IMR-90 (cell line): ENCODE measurements at regions not wholly inside any gene's neighbourhood (a gene's known extent, or its start where the extent isn't known, plus 50 kb on each side); places are given as distances from the start of the nearest gene placed in this dataset.

Experiments
- ATAC-seq: fragments of 200-7000 bp; cut with Tn5 transposase; 2 replicates; pipeline ENCODE4 v1.9.1; 2020; ENCODE audit warnings: low read depth, mild to moderate bottlenecking, moderate library complexity
- BruUV-seq: library from RNA; stranded (reverse); fragments of 400-500 nt; replicated peaks from 2 replicates; lab custom pipeline; 2021; lab: Mats Ljungman, UMichigan
- CTCF ChIA-PET: fragments of 300-600 bp; formaldehyde crosslinking; extraction: SDS; loops from one replicate; lab custom pipeline; 2021; ENCODE audit warnings: antibody characterized with exemption; lab: Yijun Ruan, JAX
- POLR2A ChIA-PET: fragments of 300-600 bp; sonication (Branson Sonifier 250); formaldehyde crosslinking; loops from one replicate; lab custom pipeline; 2022; ENCODE audit warnings: antibody characterized with exemption; ENCODE audit not compliant: unreplicated experiment; lab: Charles Lee
- DNase-seq: peaks from one replicate; pipeline ENCODE4 v3.0.0; 2013
- H2AFZ ChIP-seq: replicated peaks from 2 replicates; pipeline ENCODE3; 2013; ENCODE audit warnings: low read length, mild to moderate bottlenecking; ENCODE audit not compliant: poor library complexity
- H2AK5ac ChIP-seq: 2 replicates; pipeline ENCODE4 v1.6.1; 2013; ENCODE audit warnings: low read depth, low read length, inconsistent platforms
- H2AK9ac ChIP-seq: replicated peaks from 2 replicates; pipeline ENCODE3; 2013; ENCODE audit warnings: mild to moderate bottlenecking, low read depth, low read length, moderate library complexity; ENCODE audit not compliant: poor library complexity
- H2BK120ac ChIP-seq: 2 replicates; pipeline ENCODE4 v1.6.1; 2013; ENCODE audit warnings: low read depth, low read length, inconsistent platforms
- H2BK15ac ChIP-seq: 3 replicates; pipeline ENCODE4 v1.6.1; 2013; ENCODE audit warnings: low read depth, low read length, inconsistent platforms
- H2BK20ac ChIP-seq: 2 replicates; pipeline ENCODE4 v1.6.1; 2013; ENCODE audit warnings: low read depth, mild to moderate bottlenecking, inconsistent platforms, low read length, moderate library complexity
- H2BK5ac ChIP-seq: 2 replicates; pipeline ENCODE4 v1.6.1; 2013; ENCODE audit warnings: mild to moderate bottlenecking, low read depth, low read length, inconsistent platforms; ENCODE audit not compliant: poor library complexity, severe bottlenecking
- H3K14ac ChIP-seq: replicated peaks from 2 replicates; pipeline ENCODE4 v1.6.1; 2013; ENCODE audit warnings: low read depth, low read length, inconsistent platforms
- H3K18ac ChIP-seq: 2 replicates; pipeline ENCODE4 v1.6.1; 2013; ENCODE audit warnings: low read depth, low read length, control low read depth
- H3K23ac ChIP-seq: 2 replicates; pipeline ENCODE4 v1.6.1; 2013; ENCODE audit warnings: low read depth, low read length, inconsistent platforms
- H3K27ac ChIP-seq: 2 replicates; pipeline ENCODE4 v1.5.1; 2013; ENCODE audit warnings: mild to moderate bottlenecking, control low read depth, low read length; ENCODE audit not compliant: insufficient read depth
- H3K27me3 ChIP-seq: 2 replicates; pipeline ENCODE4 v1.6.1; 2013; ENCODE audit warnings: low read length; ENCODE audit not compliant: control insufficient read depth, insufficient read depth
- H3K36me3 ChIP-seq: 2 replicates; pipeline ENCODE4 v1.6.1; 2013; ENCODE audit warnings: low read length, mixed read lengths; ENCODE audit not compliant: control insufficient read depth, insufficient read depth
- H3K4ac ChIP-seq: 2 replicates; pipeline ENCODE4 v1.6.1; 2013; ENCODE audit warnings: low read depth, low read length, inconsistent platforms
- H3K4me1 ChIP-seq: 2 replicates; pipeline ENCODE4 v1.6.1; 2013; ENCODE audit warnings: low read length, mixed read lengths; ENCODE audit not compliant: control insufficient read depth, insufficient read depth
- H3K4me2 ChIP-seq: 2 replicates; pipeline ENCODE4 v1.6.1; 2013; ENCODE audit warnings: low read depth, mild to moderate bottlenecking, control low read depth, low read length, moderate library complexity
- H3K4me3 ChIP-seq: 2 replicates; pipeline ENCODE4 v1.5.1; 2013; ENCODE audit warnings: low read depth, mild to moderate bottlenecking, control low read depth, low read length, moderate library complexity; ENCODE audit not compliant: insufficient read depth
- H3K56ac ChIP-seq: 2 replicates; pipeline ENCODE4 v1.6.1; 2013; ENCODE audit warnings: low read length, inconsistent platforms; ENCODE audit not compliant: insufficient read depth; ENCODE audit errors: extremely low read depth
- H3K79me1 ChIP-seq, 2 experiments: 2 replicates each; pipeline ENCODE4 v1.6.1; 2013; ENCODE audit warnings: low read length in 2 of 2, inconsistent platforms in 1 of 2, low read depth in 1 of 2
- H3K9ac ChIP-seq: 2 replicates; pipeline ENCODE4 v1.6.1; 2013; ENCODE audit warnings: low read depth, low read length, control low read depth
- H3K9me1 ChIP-seq: 2 replicates; pipeline ENCODE4 v1.6.1; 2013; ENCODE audit warnings: low read length, inconsistent platforms; ENCODE audit not compliant: insufficient read depth
- H3K9me3 ChIP-seq: 2 replicates; pipeline ENCODE4 v1.6.1; 2013; ENCODE audit warnings: low read length; ENCODE audit not compliant: control insufficient read depth, insufficient read depth
- H4K20me1 ChIP-seq: 2 replicates; pipeline ENCODE4 v1.6.1; 2013; ENCODE audit warnings: low read length, inconsistent platforms; ENCODE audit not compliant: insufficient read depth
- H4K5ac ChIP-seq: 2 replicates; pipeline ENCODE4 v1.6.1; 2013; ENCODE audit warnings: mild to moderate bottlenecking, low read depth, low read length, control low read depth
- H4K8ac ChIP-seq, 2 experiments: 2 replicates each; pipeline ENCODE4 v1.6.1; 2013; ENCODE audit warnings: low read depth in 2 of 2, low read length in 2 of 2, control low read depth in 1 of 2, inconsistent platforms in 1 of 2
- H4K91ac ChIP-seq: 2 replicates; pipeline ENCODE4 v1.6.1; 2013; ENCODE audit warnings: low read depth, low read length, inconsistent platforms; ENCODE audit not compliant: insufficient read depth
- MAZ ChIP-seq: IDR thresholded peaks from 2 replicates; pipeline ENCODE4 v1.6.1; 2012; ENCODE audit warnings: low read depth, mild to moderate bottlenecking, low read length, improper control_type of control experiment, moderate library complexity, borderline replicate concordance
- SMC3 ChIP-seq: fragments of 150-350 bp; IDR thresholded peaks from 2 replicates; pipeline ENCODE4 v1.6.1; 2016; ENCODE audit warnings: low read depth, mild to moderate bottlenecking, antibody characterized with exemption, low read length, moderate library complexity
- dilution Hi-C: fragments of 300-500 bp; cut with HindIII; formaldehyde crosslinking; loops from one replicate; pipeline ENCODE4 v1.14.3; 2018; ENCODE audit warnings: low sequenced_read_pairs; ENCODE audit not compliant: unreplicated experiment
- in situ Hi-C: fragments of 300-500 bp; cut with MboI; formaldehyde crosslinking; loops from 3 replicates; pipeline ENCODE4 v1.14.3; 2019; ENCODE audit warnings: low sequenced_read_pairs, inconsistent platforms, mixed read lengths
- intact Hi-C: fragments of 100-400 bp; cut with micrococcal nuclease; formaldehyde crosslinking; loops from 2 replicates; pipeline ENCODE4 v1.10.0; 2022

- POLR2A ChIA-PET, result no interaction called here
Observed at GRCh38 chr2:138213624-138214023, 249.4 kb downstream of the HNMT start.

More at GRCh38 chr2:138213624-138214023, 249.4 kb downstream of the HNMT start:
- ATAC-seq, result no peak
- Histone ChIP-seq H2AFZ (no peak overlapping the region), H4K5ac (no peak overlapping the region), H4K20me1 (no peaks in the 10 kb centered on the region), H2BK5ac (no peak overlapping the region), H2AK5ac (no peak overlapping the region), H4K91ac (no peak overlapping the region), H3K14ac (no peak overlapping the region), H3K27me3 (no peaks in the 10 kb centered on the region), H2AK9ac (no peak overlapping the region), H3K9me1 (no peaks in the 10 kb centered on the region), H3K4ac (no peak overlapping the region), H3K27ac (no peak overlapping the region), H3K56ac (no peak overlapping the region), H2BK15ac (no peak overlapping the region), H3K36me3 (no peaks in the 10 kb centered on the region), H3K9ac (no peak overlapping the region), H3K23ac (no peak overlapping the region), H3K79me1 (no peaks in the 10 kb centered on the region), H3K18ac (no peak overlapping the region), H3K9me3 (no peaks in the 10 kb centered on the region), H3K4me1 (no peaks in the 10 kb centered on the region), H3K4me2 (no peak overlapping the region), H3K4me3 (no peak overlapping the region), H2BK120ac (no peak overlapping the region), H4K8ac (no peak overlapping the region), H2BK20ac (no peak overlapping the region)
- BruUV-seq, result no TSS peak
- dilution Hi-C loops (no loop called here), intact Hi-C loops (no loop called here), in situ Hi-C loops (no loop called here)
- TF ChIP-seq MAZ, result no peak
- TF ChIP-seq SMC3, result no peak
- CTCF ChIA-PET, result interaction anchor here (1.0 kb wide), 1 partner anchor 31 kb away, joined by 3 read pairs; no protein-coding TSS in a partner anchor
- DNase-seq, result no peak
